Neuronal stem cell (in vitro differentiated cells): ENCODE measurements at regions not wholly inside any gene's neighbourhood (a gene's known extent, or its start where the extent isn't known, plus 50 kb on each side); places are given as distances from the start of the nearest gene placed in this dataset.

Source experiments
- DNase-seq: peaks from one replicate; pipeline ENCODE4 v3.0.0-alpha.2; 2013; ENCODE audit warnings: low spot score
- H2AFZ ChIP-seq: one replicate; pipeline ENCODE4 v1.6.1; 2013; ENCODE audit warnings: mild to moderate bottlenecking, low read length, inconsistent platforms
- H2AK5ac ChIP-seq: 2 replicates; pipeline ENCODE4 v1.6.1; 2013; ENCODE audit warnings: low read depth, mild to moderate bottlenecking, inconsistent platforms, low read length, moderate library complexity, mixed read lengths
- H2BK120ac ChIP-seq: 2 replicates; pipeline ENCODE4 v1.6.1; 2013; ENCODE audit warnings: low read depth, mild to moderate bottlenecking, inconsistent platforms, low read length, moderate library complexity, mixed read lengths
- H2BK12ac ChIP-seq: one replicate; pipeline ENCODE4 v1.6.1; 2013; ENCODE audit warnings: low read length, inconsistent platforms
- H2BK15ac ChIP-seq: 2 replicates; pipeline ENCODE4 v1.6.1; 2013; ENCODE audit warnings: mild to moderate bottlenecking, low read length, inconsistent platforms, mixed read lengths
- H2BK5ac ChIP-seq: one replicate; pipeline ENCODE4 v1.6.1; 2013; ENCODE audit warnings: inconsistent platforms, mild to moderate bottlenecking, low read length, moderate library complexity
- H3K14ac ChIP-seq: one replicate; pipeline ENCODE4 v1.6.1; 2013; ENCODE audit warnings: low read length, inconsistent platforms
- H3K18ac ChIP-seq: 2 replicates; pipeline ENCODE4 v1.6.1; 2013; ENCODE audit warnings: low read length, inconsistent platforms
- H3K23ac ChIP-seq: 2 replicates; pipeline ENCODE4 v1.6.1; 2013; ENCODE audit warnings: low read depth, mild to moderate bottlenecking, mixed read lengths, low read length, inconsistent platforms; ENCODE audit not compliant: poor library complexity
- H3K27ac ChIP-seq: replicated peaks from 3 replicates; pipeline ENCODE4 v1.5.1; 2013; ENCODE audit warnings: low read length, inconsistent platforms
- H3K27me3 ChIP-seq, 3 experiments: 2 replicates each; pipeline ENCODE4 v1.6.1; 2013; ENCODE audit warnings: low read length in 3 of 3, mild to moderate bottlenecking in 2 of 3, inconsistent platforms in 1 of 3, low read depth in 1 of 3, mixed read lengths in 1 of 3, moderate library complexity in 1 of 3; ENCODE audit not compliant: control insufficient read depth in 3 of 3, insufficient read depth in 3 of 3
- H3K36me3 ChIP-seq, 2 donors: replicated peaks in 1 of 2; 2 replicates each; pipeline ENCODE4 v1.6.1; 2013; ENCODE audit warnings: low read length in 2 of 2; ENCODE audit not compliant: control insufficient read depth in 2 of 2, insufficient read depth in 2 of 2
- H3K4ac ChIP-seq: 2 replicates; pipeline ENCODE4 v1.6.1; 2013; ENCODE audit warnings: inconsistent platforms, mild to moderate bottlenecking, low read length, moderate library complexity
- H3K4me1 ChIP-seq, 2 donors: 1 replicate in 1 of 2; 2 replicates in 1 of 2; pipeline ENCODE4 v1.6.1; 2013; ENCODE audit warnings: low read length in 2 of 2, low read depth in 1 of 2; ENCODE audit not compliant: control insufficient read depth in 2 of 2, insufficient read depth in 1 of 2
- H3K4me2 ChIP-seq: one replicate; pipeline ENCODE4 v1.6.1; 2013; ENCODE audit warnings: mild to moderate bottlenecking, low read length, inconsistent platforms; ENCODE audit not compliant: insufficient read depth, poor library complexity, severe bottlenecking
- H3K4me3 ChIP-seq, 2 donors: 2 replicates each; pipeline ENCODE4 v1.5.1; 2013; ENCODE audit warnings: low read length in 2 of 2, mild to moderate bottlenecking in 2 of 2, inconsistent platforms in 1 of 2, moderate library complexity in 1 of 2
- H3K79me1 ChIP-seq: one replicate; pipeline ENCODE4 v1.6.1; 2013; ENCODE audit warnings: low read depth, mild to moderate bottlenecking, inconsistent platforms, low read length, moderate library complexity
- H3K9ac ChIP-seq: one replicate; pipeline ENCODE4 v1.6.1; 2013; ENCODE audit warnings: mild to moderate bottlenecking, low read depth, low read length, inconsistent platforms; ENCODE audit not compliant: poor library complexity
- H3K9me3 ChIP-seq, 2 donors: replicated peaks in 1 of 2; 2 replicates each; pipeline versions ENCODE3 to v1.6.1; 2013; ENCODE audit warnings: low read length in 2 of 2, mild to moderate bottlenecking in 2 of 2, inconsistent platforms in 1 of 2, low read depth in 1 of 2, mixed read lengths in 1 of 2, moderate library complexity in 1 of 2; ENCODE audit not compliant: control insufficient read depth in 2 of 2, insufficient read depth in 1 of 2
- H4K8ac ChIP-seq: one replicate; pipeline ENCODE4 v1.6.1; 2013; ENCODE audit warnings: low read depth, mild to moderate bottlenecking, inconsistent platforms, low read length, moderate library complexity
- H4K91ac ChIP-seq: one replicate; pipeline ENCODE4 v1.6.1; 2013; ENCODE audit warnings: low read length, low read depth, mild to moderate bottlenecking, inconsistent platforms; ENCODE audit not compliant: poor library complexity
- WGBS, 2 donors: extraction: QIAGEN DNeasy Blood & Tissue Kit; methylation state at CpG; one replicate each; pipeline ENCODE4 v1.1.7; 2013; ENCODE audit warnings: missing lambda C conversion rate in 2 of 2, mixed read lengths in 1 of 2; ENCODE audit not compliant: insufficient read length in 2 of 2, insufficient replicate concordance in 1 of 2; ENCODE audit errors: extremely low coverage in 2 of 2; 5-methylcytosine and 5-hydroxymethylcytosine counted together

DNA sequence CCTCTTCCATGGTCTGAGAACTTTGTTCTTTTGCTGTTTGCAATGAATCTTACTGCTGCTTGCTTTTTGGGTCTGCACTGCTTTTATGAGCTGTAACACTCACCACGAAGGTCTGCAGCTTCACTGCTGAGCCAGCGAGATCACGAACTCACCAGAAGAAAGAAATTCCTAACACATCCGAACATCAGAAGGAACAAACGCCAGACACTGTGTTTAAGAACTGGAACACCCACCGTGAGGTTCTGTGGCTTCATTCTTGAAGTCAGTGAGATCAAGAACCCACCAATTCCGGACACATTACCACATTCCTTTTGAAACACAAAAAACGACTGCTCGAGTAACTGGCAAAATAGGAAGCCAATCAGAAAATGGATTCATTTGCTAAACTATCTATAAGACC, 471.8 kb downstream of the TFAP2A start:
- Histone ChIP-seq H3K4me2 (no peak overlapping the region), H4K91ac (no peak overlapping the region), H3K9ac (no peak overlapping the region), H3K27ac (no peak overlapping the region), H2BK15ac (no peak overlapping the region), H3K36me3 (no peaks in the 10 kb centered on the region), H2BK12ac (no peak overlapping the region), H3K18ac (no peak overlapping the region), H3K4me1 (peaks cover 0 to 2% of the 10 kb centered on the region in 2 donors), H3K4me3 (no peak overlapping the region), H3K14ac (no peak overlapping the region), H2BK5ac (no peak overlapping the region), H3K79me1 (no peaks in the 10 kb centered on the region), H3K23ac (no peak overlapping the region), H3K4ac (no peak overlapping the region), H2AK5ac (no peak overlapping the region), H3K27me3 (no peaks in the 10 kb centered on the region), H4K8ac (no peak overlapping the region), H2AFZ (no peak overlapping the region), H2BK120ac (no peak overlapping the region), H3K9me3 (no peaks in the 10 kb centered on the region)
- WGBS, 2 donors = no CpG with 5 or more reads among the region's 9 CpGs
- no peak for DNase-seq

- Histone ChIP-seq H4K91ac (no peak overlapping the region), H3K18ac (no peak overlapping the region), H3K79me1 (no peaks in the 10 kb centered on the region), H2BK5ac (no peak overlapping the region), H3K4me2 (no peak overlapping the region), H2BK12ac (no peak overlapping the region), H3K4me1 (peaks cover 0 to 4% of the 10 kb centered on the region in 2 donors), H3K36me3 (no peaks in the 10 kb centered on the region), H3K27me3 (no peaks in the 10 kb centered on the region), H2BK120ac (no peak overlapping the region), H3K9ac (no peak overlapping the region), H3K9me3 (no peaks in the 10 kb centered on the region), H3K4ac (no peak overlapping the region), H3K4me3 (no peak overlapping the region), H3K27ac (no peak overlapping the region), H3K14ac (no peak overlapping the region), H3K23ac (no peak overlapping the region), H4K8ac (no peak overlapping the region), H2AFZ (no peak overlapping the region), H2AK5ac (no peak overlapping the region), H2BK15ac (peak overlapping the region; percentile 61)
- no peak for DNase-seq
- no CpG with 5 or more reads among the region's 26 CpGs for WGBS, 2 donors
Measured at GRCh38 chr6:9942131-9942530, 472.7 kb downstream of the TFAP2A start.

DNA sequence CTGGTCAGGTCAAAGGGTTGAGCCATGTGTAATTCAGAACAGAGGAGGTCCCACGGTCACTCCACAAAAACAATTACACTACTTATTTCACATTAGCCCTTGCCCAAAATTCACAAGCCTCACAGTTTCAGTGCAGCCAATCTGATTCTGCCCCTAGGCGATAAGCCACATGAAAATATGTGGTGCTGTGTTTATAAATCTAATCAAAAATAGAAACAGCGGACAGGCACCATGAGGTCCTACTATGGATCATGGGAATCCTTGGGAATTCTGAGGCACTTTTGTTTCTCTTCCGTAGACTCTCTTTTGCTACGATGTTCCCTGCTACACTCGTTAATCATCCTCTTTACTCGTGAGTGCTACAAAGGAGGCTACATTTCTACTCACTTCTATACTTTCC, 476.1 kb downstream of the TFAP2A start:
- Histone ChIP-seq H2BK15ac (no peak overlapping the region), H3K4me1 (peaks cover 0 to 10% of the 10 kb centered on the region in 2 donors), H3K79me1 (no peaks in the 10 kb centered on the region), H2BK5ac (no peak overlapping the region), H3K9me3 (no peaks in the 10 kb centered on the region), H4K8ac (no peak overlapping the region), H3K23ac (no peak overlapping the region), H2BK120ac (no peak overlapping the region), H3K9ac (no peak overlapping the region), H2AFZ (no peak overlapping the region), H3K4me3 (no peak overlapping the region), H3K4me2 (no peak overlapping the region), H3K18ac (no peak overlapping the region), H3K27ac (peak overlapping the region; percentile 25), H3K14ac (no peak overlapping the region), H3K27me3 (no peaks in the 10 kb centered on the region), H2BK12ac (no peak overlapping the region), H3K4ac (no peak overlapping the region), H3K36me3 (no peaks in the 10 kb centered on the region), H2AK5ac (no peak overlapping the region), H4K91ac (no peak overlapping the region)
- DNase-seq = no peak
- no CpG with 5 or more reads among the region's 7 CpGs for WGBS, 2 donors

DNA sequence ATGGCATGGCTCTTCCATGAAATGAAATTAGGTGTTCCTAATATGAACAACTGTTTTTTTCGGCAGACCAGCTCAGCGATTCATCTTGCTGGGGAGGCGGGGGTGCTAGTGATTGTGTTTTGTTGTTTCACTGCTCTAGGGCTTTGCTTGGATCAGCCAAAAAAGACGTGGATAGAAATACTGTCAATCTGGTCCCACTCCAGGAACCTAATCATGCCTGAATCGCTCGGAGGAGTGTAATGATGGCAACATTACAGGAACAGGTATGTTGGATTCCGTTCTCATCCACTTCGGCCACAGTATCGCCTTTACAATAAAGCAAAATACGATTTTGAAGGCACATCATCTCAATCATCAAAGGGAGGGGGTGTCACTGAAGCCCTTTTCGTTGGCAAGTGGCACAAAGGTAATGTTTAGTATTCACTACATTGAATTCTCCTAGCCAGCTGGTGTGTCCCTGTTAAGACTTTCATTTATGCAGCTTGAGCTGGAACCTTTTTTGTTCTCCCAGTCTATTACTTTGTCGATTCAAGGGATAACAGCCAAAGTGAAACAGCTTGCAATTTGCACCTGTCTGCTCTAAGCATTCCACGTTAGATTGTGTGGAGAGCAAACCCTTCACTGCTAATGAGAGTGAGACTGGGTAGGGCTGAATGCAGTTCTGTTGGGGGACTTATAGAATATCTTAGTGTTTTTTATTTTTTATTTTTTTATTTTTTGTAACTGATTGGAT, 477.7 kb downstream of the TFAP2A start:
- no peak overlapping the region for H3K4ac ChIP-seq
- H3K4me2 ChIP-seq = no peak overlapping the region
- H3K18ac ChIP-seq = no peak overlapping the region
- whole genome bisulfite sequencing, 2 donors = no CpG with 5 or more reads among the region's 13 CpGs
- no peak overlapping the region for H2BK5ac ChIP-seq
- H2BK120ac ChIP-seq = no peak overlapping the region
- no peak overlapping the region for H2BK15ac ChIP-seq
- peak overlapping the region; percentile 61 for H3K27ac ChIP-seq
- H3K14ac ChIP-seq = no peak overlapping the region
- H3K36me3 ChIP-seq = no peaks in the 10 kb centered on the region
- no peak overlapping the region for H4K8ac ChIP-seq
- H3K79me1 ChIP-seq = no peaks in the 10 kb centered on the region
- H3K4me3 ChIP-seq = no peak overlapping the region
- H2BK12ac ChIP-seq = no peak overlapping the region
- no peak overlapping the region for H2AFZ ChIP-seq
- H4K91ac ChIP-seq = no peak overlapping the region
- H3K23ac ChIP-seq = no peak overlapping the region
- no peak overlapping the region for H3K9ac ChIP-seq
- DNase-seq = peak; percentile 24
- peaks cover 0 to 10% of the 10 kb centered on the region in 2 donors for H3K4me1 ChIP-seq
- no peak overlapping the region for H2AK5ac ChIP-seq
- H3K9me3 ChIP-seq = no peaks in the 10 kb centered on the region
- no peaks in the 10 kb centered on the region for H3K27me3 ChIP-seq
